HUES6 (cell line): ENCODE measurements at regions not wholly inside any gene's neighbourhood (a gene's known extent, or its start where the extent isn't known, plus 50 kb on each side); places are given as distances from the start of the nearest gene placed in this dataset.

Experiments used
- H3K27ac ChIP-seq: 2 replicates; pipeline ENCODE4 v1.7.0; 2013; ENCODE audit warnings: low read depth, mild to moderate bottlenecking, low read length, inconsistent platforms
- H3K27me3 ChIP-seq: 2 replicates; pipeline ENCODE4 v1.6.1; 2013; ENCODE audit warnings: low read length; ENCODE audit not compliant: control insufficient read depth, insufficient read depth
- H3K36me3 ChIP-seq: 2 replicates; pipeline ENCODE4 v1.6.1; 2013; ENCODE audit warnings: low read length; ENCODE audit not compliant: control insufficient read depth, insufficient read depth
- H3K4me1 ChIP-seq: 2 replicates; pipeline ENCODE4 v1.6.1; 2013; ENCODE audit warnings: low read length; ENCODE audit not compliant: control insufficient read depth, insufficient read depth
- H3K4me3 ChIP-seq: 2 replicates; pipeline ENCODE4 v1.5.1; 2013; ENCODE audit warnings: low read depth, low read length
- H3K9ac ChIP-seq: one replicate; pipeline ENCODE4 v1.6.1; 2013; ENCODE audit warnings: mild to moderate bottlenecking, low read length
- H3K9me3 ChIP-seq: 2 replicates; pipeline ENCODE4 v1.6.1; 2013; ENCODE audit warnings: low read depth, low read length; ENCODE audit not compliant: control insufficient read depth, insufficient read depth

- no peak overlapping the region for H3K9ac ChIP-seq
- H3K27me3 ChIP-seq = no peaks in the 10 kb centered on the region
- H3K36me3 ChIP-seq = no peaks in the 10 kb centered on the region
- no peak overlapping the region for H3K27ac ChIP-seq
- H3K4me3 ChIP-seq = no peak overlapping the region
- peaks cover 5% of the 10 kb centered on the region; the same call in 1 of the 2 replicates for H3K4me1 ChIP-seq
- no peaks in the 10 kb centered on the region for H3K9me3 ChIP-seq
Measured at GRCh38 chr4:19135895-19136633, 1114.5 kb upstream of the LCORL start.

DNA sequence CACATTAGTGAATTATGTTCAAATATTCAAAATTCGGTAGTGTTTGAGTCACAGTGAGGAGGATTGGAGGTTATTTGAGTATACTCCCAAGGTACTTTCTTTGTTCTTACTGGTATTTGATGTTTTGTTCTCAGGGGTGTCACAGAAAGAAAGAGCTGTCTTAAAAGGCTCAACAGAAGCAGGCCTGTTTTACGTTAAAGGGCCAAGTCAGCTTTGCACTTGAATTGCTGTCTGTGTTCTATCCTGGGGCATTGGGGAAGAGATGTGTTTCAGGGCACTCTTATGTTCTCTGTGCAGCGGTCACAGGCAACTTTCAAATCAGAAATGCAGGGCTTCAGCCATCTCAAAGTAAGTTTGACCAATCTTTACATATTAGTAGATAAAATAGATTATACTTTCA lies 1113.1 kb upstream of the LCORL start:
- Histone ChIP-seq H3K4me1 (peaks cover 5% of the 10 kb centered on the region; the same call in 1 of the 2 replicates), H3K27me3 (no peaks in the 10 kb centered on the region), H3K9me3 (no peaks in the 10 kb centered on the region), H3K27ac (no peak overlapping the region), H3K9ac (no peak overlapping the region), H3K36me3 (no peaks in the 10 kb centered on the region), H3K4me3 (no peak overlapping the region)

DNA sequence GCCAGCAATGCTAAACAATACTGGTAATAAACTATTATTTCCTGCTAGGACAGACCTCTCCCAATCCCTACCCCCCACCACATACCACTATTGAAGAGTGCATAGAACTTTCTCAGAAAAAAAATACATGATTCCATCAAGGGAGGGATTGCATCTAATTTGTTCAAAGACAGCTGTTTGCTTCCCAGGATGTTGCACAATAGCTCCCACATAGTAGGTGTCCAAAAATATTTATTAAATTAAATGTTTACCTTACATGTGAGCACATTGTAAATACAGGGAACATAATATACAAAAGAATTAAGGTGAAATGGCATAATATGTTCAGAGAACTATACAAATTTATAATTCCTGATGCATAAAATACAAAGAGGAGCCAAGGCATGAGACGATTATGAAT lies 1111.8 kb upstream of the LCORL start:
- H3K9me3 ChIP-seq = no peaks in the 10 kb centered on the region
- H3K27me3 ChIP-seq = no peaks in the 10 kb centered on the region
- no peak overlapping the region for H3K27ac ChIP-seq
- no peak overlapping the region for H3K9ac ChIP-seq
- peaks cover 5% of the 10 kb centered on the region; the same call in 1 of the 2 replicates for H3K4me1 ChIP-seq
- no peak overlapping the region for H3K4me3 ChIP-seq
- no peaks in the 10 kb centered on the region for H3K36me3 ChIP-seq

DNA sequence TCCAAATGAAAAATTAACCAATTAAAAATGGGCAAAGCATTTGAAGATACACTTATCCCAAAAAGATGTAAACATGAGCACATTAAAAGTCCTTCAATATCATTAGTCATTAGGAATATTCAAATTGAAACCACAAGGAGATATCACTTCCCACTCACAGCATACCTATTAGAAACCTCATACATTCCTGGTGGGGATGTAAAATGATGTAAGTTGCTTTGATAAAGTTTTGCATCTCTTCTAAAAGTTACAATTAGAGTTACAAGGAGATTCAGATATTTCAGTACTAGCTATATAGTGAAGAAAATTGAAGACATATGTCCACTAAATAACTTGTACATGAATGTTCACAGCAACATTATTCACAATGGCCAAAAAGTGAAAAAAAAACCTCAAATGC lies 1109.3 kb upstream of the LCORL start:
- H3K27ac ChIP-seq = no peak overlapping the region
- no peak overlapping the region for H3K4me3 ChIP-seq

DNA sequence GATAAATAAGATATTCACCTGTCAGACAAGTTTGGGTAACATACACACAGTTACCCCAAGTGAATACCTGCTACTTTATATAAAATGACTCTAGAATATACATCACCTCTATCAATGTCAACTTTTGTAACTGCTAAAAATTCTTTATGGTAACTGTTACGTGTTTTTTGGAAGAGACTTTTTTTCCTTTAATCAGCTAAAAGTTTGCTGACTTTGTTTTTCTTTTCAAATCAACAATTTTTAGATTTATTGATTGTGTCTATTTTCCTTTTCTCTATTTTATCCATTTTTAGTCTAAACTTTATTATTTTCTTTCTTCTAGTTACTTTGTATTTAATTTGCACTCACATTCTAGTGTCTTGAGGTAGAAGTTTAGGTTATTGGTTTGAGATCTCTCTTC lies 1106.6 kb upstream of the LCORL start:
- H3K4me1 ChIP-seq = peaks cover 5% of the 10 kb centered on the region; the same call in 1 of the 2 replicates
- H3K9ac ChIP-seq = no peak overlapping the region
- no peaks in the 10 kb centered on the region for H3K9me3 ChIP-seq
- no peak overlapping the region for H3K27ac ChIP-seq
- H3K4me3 ChIP-seq = no peak overlapping the region
- no peaks in the 10 kb centered on the region for H3K27me3 ChIP-seq
- H3K36me3 ChIP-seq = no peaks in the 10 kb centered on the region

More for the DNA sequence above, 1109.3 kb upstream of the LCORL start:
- peaks cover 5% of the 10 kb centered on the region; the same call in 1 of the 2 replicates for H3K4me1 ChIP-seq
- H3K9ac ChIP-seq = no peak overlapping the region
- no peaks in the 10 kb centered on the region for H3K9me3 ChIP-seq
- H3K36me3 ChIP-seq = no peaks in the 10 kb centered on the region
- H3K27me3 ChIP-seq = no peaks in the 10 kb centered on the region

DNA sequence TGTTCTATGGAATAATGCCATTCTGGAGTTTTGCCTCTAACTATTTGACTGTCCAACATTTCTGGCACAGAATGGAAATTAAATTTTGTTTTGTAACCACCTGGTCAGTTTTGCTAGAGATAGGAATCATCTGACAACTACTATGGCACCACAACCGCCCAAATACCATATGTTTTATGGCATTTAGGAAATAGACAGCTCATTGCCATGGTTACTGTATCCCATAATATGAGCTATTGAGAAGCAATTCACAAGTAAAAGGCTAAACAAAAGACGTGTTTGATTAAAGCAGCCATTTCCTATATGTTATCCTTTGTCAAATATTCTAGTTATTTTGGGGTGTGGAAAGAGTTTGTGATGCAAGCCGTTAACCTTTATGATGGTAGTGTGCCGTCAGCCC lies 1105.3 kb upstream of the LCORL start:
- H3K27ac ChIP-seq = no peak overlapping the region
- no peaks in the 10 kb centered on the region for H3K36me3 ChIP-seq
- H3K4me1 ChIP-seq = no peaks in the 10 kb centered on the region

DNA sequence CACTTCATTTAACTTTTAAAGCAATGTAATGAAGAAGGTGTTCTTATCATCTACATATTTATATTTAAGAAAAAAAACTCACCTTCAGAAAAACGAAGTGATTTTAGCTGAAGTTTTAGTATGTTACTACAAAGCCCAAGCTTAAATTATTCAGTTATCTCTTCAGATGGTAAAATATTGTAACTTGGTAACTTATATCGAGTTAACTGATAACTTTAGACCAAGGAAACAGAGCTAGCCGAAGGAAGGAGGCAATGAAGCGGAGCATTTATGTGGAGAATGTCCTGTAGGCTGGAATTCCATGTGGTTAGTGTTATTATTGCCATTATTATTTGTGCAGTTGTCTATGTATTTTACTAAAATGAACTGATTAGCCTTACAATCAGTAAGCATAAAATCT lies 1102.1 kb upstream of the LCORL start:
- H3K36me3 ChIP-seq = no peaks in the 10 kb centered on the region
- H3K4me1 ChIP-seq = no peaks in the 10 kb centered on the region
- no peaks in the 10 kb centered on the region for H3K9me3 ChIP-seq
- H3K27ac ChIP-seq = no peak overlapping the region
- H3K4me3 ChIP-seq = no peak overlapping the region
- no peak overlapping the region for H3K9ac ChIP-seq
- H3K27me3 ChIP-seq = no peaks in the 10 kb centered on the region

More for the DNA sequence above, 1105.3 kb upstream of the LCORL start:
- H3K4me3 ChIP-seq = no peak overlapping the region
- H3K9me3 ChIP-seq = no peaks in the 10 kb centered on the region
- H3K9ac ChIP-seq = no peak overlapping the region
- no peaks in the 10 kb centered on the region for H3K27me3 ChIP-seq

- H3K27me3 ChIP-seq = no peaks in the 10 kb centered on the region
- no peaks in the 10 kb centered on the region for H3K36me3 ChIP-seq
- H3K9me3 ChIP-seq = no peaks in the 10 kb centered on the region
- H3K4me3 ChIP-seq = no peak overlapping the region
- H3K4me1 ChIP-seq = no peaks in the 10 kb centered on the region
- no peak overlapping the region for H3K9ac ChIP-seq
- H3K27ac ChIP-seq = no peak overlapping the region
Measured at GRCh38 chr4:19119904-19120560, 1098.5 kb upstream of the LCORL start.

DNA sequence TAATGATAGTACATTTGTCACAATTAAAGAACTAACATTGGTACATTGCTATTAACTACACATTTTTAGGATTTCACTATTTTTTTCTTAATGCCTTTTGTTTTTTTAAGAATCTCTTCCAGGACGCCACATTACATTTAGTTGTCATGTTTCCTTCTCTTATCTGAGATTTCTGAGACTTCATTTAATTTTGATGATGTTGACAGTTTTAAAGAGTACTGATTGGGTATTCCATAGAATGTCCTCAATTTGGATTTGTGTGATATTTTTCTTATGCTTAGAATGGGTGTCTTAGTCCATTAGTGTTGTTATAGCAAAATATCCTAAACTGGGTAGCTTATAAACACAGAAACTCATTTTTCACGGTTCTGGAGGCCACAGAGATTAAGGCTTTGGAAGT lies 1095.5 kb upstream of the LCORL start:
- Histone ChIP-seq H3K9ac (no peak overlapping the region), H3K27ac (no peak overlapping the region), H3K27me3 (no peaks in the 10 kb centered on the region), H3K4me3 (no peak overlapping the region), H3K4me1 (no peaks in the 10 kb centered on the region), H3K9me3 (no peaks in the 10 kb centered on the region), H3K36me3 (no peaks in the 10 kb centered on the region)

GRCh38 chr4:19104176-19104575 lies 1082.6 kb upstream of the LCORL start:
- Histone ChIP-seq H3K9me3 (no peaks in the 10 kb centered on the region), H3K36me3 (no peaks in the 10 kb centered on the region), H3K27ac (no peak overlapping the region), H3K4me1 (no peaks in the 10 kb centered on the region), H3K27me3 (no peaks in the 10 kb centered on the region), H3K4me3 (no peak overlapping the region), H3K9ac (no peak overlapping the region)

DNA sequence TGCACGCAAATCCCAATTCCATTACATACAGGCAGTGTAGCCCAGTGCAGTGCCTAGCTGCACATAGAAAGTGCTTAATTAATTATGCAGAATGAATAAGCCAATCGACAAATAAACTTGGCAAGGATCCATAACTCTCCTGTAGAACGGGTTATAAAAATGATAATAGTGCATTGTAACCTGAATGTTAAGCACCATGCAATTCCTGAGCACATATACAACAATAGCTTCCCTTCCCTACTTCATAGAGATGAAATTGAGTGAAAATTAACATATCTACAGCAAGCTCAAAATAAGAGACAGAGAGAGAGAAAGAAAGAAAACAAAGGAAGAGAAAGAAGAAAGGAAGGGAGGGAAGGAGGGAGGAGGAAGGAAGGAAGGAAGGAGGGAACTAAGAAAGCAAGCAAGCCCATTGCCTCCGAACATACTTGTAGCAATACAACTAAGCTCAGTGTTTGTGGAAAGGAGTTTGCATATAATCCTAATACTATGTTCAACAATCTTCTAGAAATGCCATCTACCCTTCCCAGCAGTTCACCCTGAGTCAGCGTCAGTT lies 1074.0 kb upstream of the LCORL start:
- no peak overlapping the region for H3K27ac ChIP-seq

More for the DNA sequence above, 1074.0 kb upstream of the LCORL start:
- no peaks in the 10 kb centered on the region; the same call in 1 of the 2 replicates for H3K4me1 ChIP-seq
- no peaks in the 10 kb centered on the region for H3K36me3 ChIP-seq
- H3K9me3 ChIP-seq = no peaks in the 10 kb centered on the region
- H3K4me3 ChIP-seq = no peak overlapping the region
- H3K9ac ChIP-seq = no peak overlapping the region
- no peaks in the 10 kb centered on the region for H3K27me3 ChIP-seq
